Spleen (tissue), 11 donors: ENCODE measurements at regions not wholly inside any gene's neighbourhood (a gene's known extent, or its start where the extent isn't known, plus 50 kb on each side); places are given as distances from the start of the nearest gene placed in this dataset.

Experiments
- DNase-seq: peaks from one replicate; pipeline ENCODE4 v3.0.0-alpha.2; 2020
- H3K27ac ChIP-seq, 8 donors: fragments of 200-600 bp; sonication (generic) in 7 of 8; 1 replicate in 4 of 8; 2 replicates in 4 of 8; pipeline versions ENCODE4 v1.5.0 to v1.8.0; 2016 to 2021; ENCODE audit warnings: inconsistent platforms in 4 of 8, mild to moderate bottlenecking in 4 of 8, moderate library complexity in 1 of 8
- H3K27me3 ChIP-seq, 7 donors: fragments of 200-600 bp; sonication (generic) in 6 of 7; replicated peaks in 1 of 7; 1 replicate in 4 of 7; 2 replicates in 3 of 7; pipeline versions ENCODE4 v1.5.0 to v1.8.0; 2016 to 2021; ENCODE audit warnings: inconsistent platforms in 3 of 7, mild to moderate bottlenecking in 1 of 7
- H3K36me3 ChIP-seq, 6 donors: fragments of 200-600 bp; sonication (generic) in 5 of 6; 1 replicate in 4 of 6; 2 replicates in 2 of 6; pipeline versions ENCODE4 v1.5.0 to v1.8.0; 2016 to 2021; ENCODE audit warnings: inconsistent platforms in 2 of 6
- H3K4me1 ChIP-seq, 6 donors: fragments of 200-600 bp; sonication (generic) in 5 of 6; 1 replicate in 3 of 6; 2 replicates in 3 of 6; pipeline versions ENCODE4 v1.5.0 to v1.8.0; 2016 to 2021; ENCODE audit warnings: inconsistent platforms in 3 of 6
- H3K4me3 ChIP-seq, 8 donors: fragments of 200-600 bp; sonication (generic) in 7 of 8; 1 replicate in 4 of 8; 2 replicates in 4 of 8; pipeline versions ENCODE4 v1.5.0 to v1.8.0; 2016 to 2021; ENCODE audit warnings: inconsistent platforms in 4 of 8, mild to moderate bottlenecking in 4 of 8, moderate library complexity in 2 of 8
- H3K9me3 ChIP-seq, 8 donors: fragments of 200-600 bp; sonication (generic) in 7 of 8; 1 replicate in 4 of 8; 2 replicates in 4 of 8; pipeline versions ENCODE4 v1.5.0 to v1.8.0; 2016 to 2021; ENCODE audit warnings: inconsistent platforms in 4 of 8
- POLR2A ChIP-seq, 3 donors: fragments of 450-650 bp; IDR thresholded peaks; one replicate each; pipeline ENCODE4 v1.5.1; 2017; ENCODE audit warnings: antibody characterized with exemption in 3 of 3, mild to moderate bottlenecking in 1 of 3
- POLR2AphosphoS5 ChIP-seq, 3 donors: sonication (generic); formaldehyde crosslinking; IDR thresholded peaks; one replicate each; pipeline ENCODE4 v1.5.1; 2017; ENCODE audit warnings: antibody characterized with exemption in 3 of 3
- WGBS, 5 donors: extraction: QIAGEN DNeasy Blood & Tissue Kit in 3 of 5; methylation state at CpG; one replicate each; pipeline versions ENCODE4 v1.1.5 to v1.1.7; 2013 to 2018; 5-methylcytosine and 5-hydroxymethylcytosine counted together
- intact Hi-C: fragments of 100-400 bp; cut with DNase I; formaldehyde crosslinking; loops from one replicate; pipeline ENCODE4 v1.15.0; 2023; ENCODE audit warnings: low total_unique reads
- TF ChIP-seq, protein P1 (sequence below), 11 experiments: fragments of 200-600 bp in 7 of 11; fragments of 450-650 bp in 4 of 11; sonication (generic) in 4 of 11; IDR thresholded peaks in 8 of 11; conservative IDR thresholded peaks in 3 of 11; 1 replicate in 7 of 11; 2 replicates in 4 of 11; pipeline versions ENCODE4 v1.4.0 to v1.8.0; 2016 to 2021; ENCODE audit warnings: antibody characterized with exemption in 11 of 11, inconsistent platforms in 4 of 11, mild to moderate bottlenecking in 1 of 11
- donor health status: healthy with polysubstance abuse.
- donor health status: DM: no; HTN: no; CAD: no; lungs with moderate emphysema.
- donor health status: DM: no; HTN: no; CAD: no.
- donor health status: Bipolar disorder and iron deficiency.
- donor health status: healthy.
- donor health status: DM: no; HTN: no; CAD: no.
- donor health status: DM: yes; HTN: yes; CAD: no.

DNA sequence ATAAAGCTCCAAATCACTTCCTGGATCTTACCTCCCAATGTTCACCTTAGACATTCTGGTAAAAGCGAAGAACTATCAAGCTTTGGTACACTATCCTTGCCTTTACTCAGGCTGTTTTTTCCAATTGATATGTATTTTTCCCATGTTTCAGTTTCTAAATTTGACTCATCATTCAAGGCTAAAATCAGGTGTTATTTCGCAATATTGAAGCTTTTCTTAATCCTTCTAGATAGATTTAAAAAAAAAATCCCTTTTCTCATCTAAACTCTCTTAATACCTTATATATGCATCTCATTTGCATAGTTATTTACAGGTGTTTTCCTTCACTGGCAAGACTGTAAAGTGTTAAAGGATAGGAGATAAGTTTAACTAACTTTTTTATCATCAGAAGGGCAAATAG is 608.1 kb upstream of the FAM241A start:
- Histone ChIP-seq H3K4me3 (no peak overlapping the region), H3K36me3 (no peaks in the 10 kb centered on the region), H3K9me3 (no peaks in the 10 kb centered on the region), H3K4me1 (no peaks in the 10 kb centered on the region), H3K27me3 (no peaks in the 10 kb centered on the region), H3K27ac (no peak overlapping the region)
- intact Hi-C loops, result no loop called here
- TF ChIP-seq, protein P1, sequence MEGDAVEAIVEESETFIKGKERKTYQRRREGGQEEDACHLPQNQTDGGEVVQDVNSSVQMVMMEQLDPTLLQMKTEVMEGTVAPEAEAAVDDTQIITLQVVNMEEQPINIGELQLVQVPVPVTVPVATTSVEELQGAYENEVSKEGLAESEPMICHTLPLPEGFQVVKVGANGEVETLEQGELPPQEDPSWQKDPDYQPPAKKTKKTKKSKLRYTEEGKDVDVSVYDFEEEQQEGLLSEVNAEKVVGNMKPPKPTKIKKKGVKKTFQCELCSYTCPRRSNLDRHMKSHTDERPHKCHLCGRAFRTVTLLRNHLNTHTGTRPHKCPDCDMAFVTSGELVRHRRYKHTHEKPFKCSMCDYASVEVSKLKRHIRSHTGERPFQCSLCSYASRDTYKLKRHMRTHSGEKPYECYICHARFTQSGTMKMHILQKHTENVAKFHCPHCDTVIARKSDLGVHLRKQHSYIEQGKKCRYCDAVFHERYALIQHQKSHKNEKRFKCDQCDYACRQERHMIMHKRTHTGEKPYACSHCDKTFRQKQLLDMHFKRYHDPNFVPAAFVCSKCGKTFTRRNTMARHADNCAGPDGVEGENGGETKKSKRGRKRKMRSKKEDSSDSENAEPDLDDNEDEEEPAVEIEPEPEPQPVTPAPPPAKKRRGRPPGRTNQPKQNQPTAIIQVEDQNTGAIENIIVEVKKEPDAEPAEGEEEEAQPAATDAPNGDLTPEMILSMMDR (IDR thresholded peaks at IDR 0.05 in 8 of 11, conservative IDR thresholded peaks at IDR 0.05 in 3 of 11), result no peak
- no peak for TF ChIP-seq POLR2AphosphoS5 (IDR thresholded peaks at IDR 0.05)
- WGBS, 5 donors, result 77 to 88% (median 81%) methylated on average over 2 of the region's 2 CpGs
- DNase-seq, result no peak

DNA sequence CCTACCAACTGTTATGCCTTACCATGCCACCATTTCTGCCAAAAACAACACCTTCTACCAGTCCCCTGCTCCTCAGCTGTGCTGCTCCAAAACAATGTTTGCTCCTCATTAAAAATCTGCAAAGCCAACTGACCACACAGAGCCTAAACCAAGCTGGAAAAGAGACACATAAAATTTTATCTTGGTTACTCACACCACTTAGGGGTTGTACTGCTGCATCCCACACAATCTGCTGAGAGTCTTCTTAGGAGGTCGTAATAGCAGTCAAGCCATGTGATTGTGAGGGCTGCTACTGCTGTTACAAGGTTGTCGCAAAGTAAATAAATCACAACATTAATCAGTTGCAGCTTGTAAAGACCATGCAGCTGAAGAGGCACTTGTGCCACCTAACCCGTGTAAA is 607.4 kb upstream of the FAM241A start:
- TF ChIP-seq POLR2A (IDR thresholded peaks at IDR 0.05) (no peak), POLR2AphosphoS5 (IDR thresholded peaks at IDR 0.05) (no peak)
- TF ChIP-seq, protein P1 (IDR thresholded peaks at IDR 0.05 in 8 of 11, conservative IDR thresholded peaks at IDR 0.05 in 3 of 11), result no peak
- H3K27me3 ChIP-seq, result no peaks in the 10 kb centered on the region
- H3K4me1 ChIP-seq, result no peaks in the 10 kb centered on the region
- H3K36me3 ChIP-seq, result no peaks in the 10 kb centered on the region
- 47 to 57% (median 48%) methylated on average over 3 of the region's 3 CpGs for WGBS, 5 donors
- intact Hi-C loops, result no loop called here
- no peak for DNase-seq
- no peak overlapping the region for H3K4me3 ChIP-seq
- H3K9me3 ChIP-seq, result no peaks in the 10 kb centered on the region
- no peak overlapping the region for H3K27ac ChIP-seq

- DNase-seq, result no peak
- TF ChIP-seq POLR2AphosphoS5 (IDR thresholded peaks at IDR 0.05), result no peak
- TF ChIP-seq, protein P1 (IDR thresholded peaks at IDR 0.05 in 8 of 11, conservative IDR thresholded peaks at IDR 0.05 in 3 of 11), result no peak
- no peak for TF ChIP-seq POLR2A (IDR thresholded peaks at IDR 0.05)
- intact Hi-C loops, result no loop called here
- Histone ChIP-seq H3K36me3 (no peaks in the 10 kb centered on the region), H3K4me1 (no peaks in the 10 kb centered on the region), H3K9me3 (no peaks in the 10 kb centered on the region), H3K27me3 (no peaks in the 10 kb centered on the region), H3K27ac (no peak overlapping the region), H3K4me3 (no peak overlapping the region)
Measured at GRCh38 chr4:111540671-111541070, 604.6 kb upstream of the FAM241A start.

DNA sequence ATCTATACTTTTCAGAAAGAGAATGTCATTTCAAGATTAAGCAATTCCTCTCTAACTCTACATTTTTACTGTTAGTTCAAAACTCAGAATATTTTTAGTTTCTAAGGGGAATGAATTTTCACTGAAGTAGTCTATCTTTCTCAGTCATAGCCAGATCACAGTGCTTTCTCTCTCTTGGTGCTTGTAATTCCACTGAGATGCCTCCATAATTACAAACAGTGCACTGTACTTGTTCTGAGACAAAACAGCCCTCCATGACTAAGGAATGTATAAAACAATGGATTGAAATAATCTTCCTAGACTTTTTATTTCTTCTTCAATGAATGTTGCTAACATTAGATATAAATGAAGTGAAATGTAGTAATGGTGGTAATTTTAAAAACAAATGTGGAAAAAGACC is 603.2 kb upstream of the FAM241A start:
- intact Hi-C loops, result no loop called here
- Histone ChIP-seq H3K27me3 (no peaks in the 10 kb centered on the region), H3K27ac (no peak overlapping the region), H3K4me1 (no peaks in the 10 kb centered on the region), H3K9me3 (no peaks in the 10 kb centered on the region), H3K4me3 (no peak overlapping the region), H3K36me3 (no peaks in the 10 kb centered on the region)
- DNase-seq, result no peak
- TF ChIP-seq POLR2AphosphoS5 (IDR thresholded peaks at IDR 0.05), result no peak
- no peak for TF ChIP-seq POLR2A (IDR thresholded peaks at IDR 0.05)
- TF ChIP-seq, protein P1 (IDR thresholded peaks at IDR 0.05 in 8 of 11, conservative IDR thresholded peaks at IDR 0.05 in 3 of 11), result no peak
